GM12873 (cell line): ENCODE measurements at regions not wholly inside any gene's neighbourhood (a gene's known extent, or its start where the extent isn't known, plus 50 kb on each side); places are given as distances from the start of the nearest gene placed in this dataset.

Experiments used
- TF ChIP-seq, protein P1 (sequence below): IDR thresholded peaks from 2 replicates; pipeline ENCODE4 v1.5.1; 2012; ENCODE audit warnings: low read depth, mild to moderate bottlenecking, moderate library complexity, low read length, control low read depth; ENCODE audit not compliant: insufficient read depth; ENCODE audit errors: missing control alignments

DNA sequence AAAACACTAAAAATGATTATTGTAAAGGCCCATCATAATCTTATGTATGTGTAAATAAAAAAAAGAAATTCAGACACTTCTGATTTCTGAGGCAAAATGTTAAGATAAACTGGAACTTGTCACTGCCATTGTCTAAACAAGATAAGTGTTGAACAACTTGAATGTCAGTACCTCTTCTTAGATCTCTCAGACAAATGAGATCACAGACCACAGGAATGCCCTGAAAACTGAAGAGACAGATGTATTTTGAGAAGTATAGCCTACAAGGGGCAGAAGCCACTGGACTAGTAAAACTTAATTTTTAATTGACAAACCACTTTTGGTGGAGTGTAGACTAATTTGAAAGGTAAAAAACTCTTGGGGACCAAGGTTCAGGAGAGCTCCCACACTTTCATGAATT is 375.5 kb upstream of the SLITRK5 start:
- TF ChIP-seq, protein P1, sequence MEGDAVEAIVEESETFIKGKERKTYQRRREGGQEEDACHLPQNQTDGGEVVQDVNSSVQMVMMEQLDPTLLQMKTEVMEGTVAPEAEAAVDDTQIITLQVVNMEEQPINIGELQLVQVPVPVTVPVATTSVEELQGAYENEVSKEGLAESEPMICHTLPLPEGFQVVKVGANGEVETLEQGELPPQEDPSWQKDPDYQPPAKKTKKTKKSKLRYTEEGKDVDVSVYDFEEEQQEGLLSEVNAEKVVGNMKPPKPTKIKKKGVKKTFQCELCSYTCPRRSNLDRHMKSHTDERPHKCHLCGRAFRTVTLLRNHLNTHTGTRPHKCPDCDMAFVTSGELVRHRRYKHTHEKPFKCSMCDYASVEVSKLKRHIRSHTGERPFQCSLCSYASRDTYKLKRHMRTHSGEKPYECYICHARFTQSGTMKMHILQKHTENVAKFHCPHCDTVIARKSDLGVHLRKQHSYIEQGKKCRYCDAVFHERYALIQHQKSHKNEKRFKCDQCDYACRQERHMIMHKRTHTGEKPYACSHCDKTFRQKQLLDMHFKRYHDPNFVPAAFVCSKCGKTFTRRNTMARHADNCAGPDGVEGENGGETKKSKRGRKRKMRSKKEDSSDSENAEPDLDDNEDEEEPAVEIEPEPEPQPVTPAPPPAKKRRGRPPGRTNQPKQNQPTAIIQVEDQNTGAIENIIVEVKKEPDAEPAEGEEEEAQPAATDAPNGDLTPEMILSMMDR = no peak

DNA sequence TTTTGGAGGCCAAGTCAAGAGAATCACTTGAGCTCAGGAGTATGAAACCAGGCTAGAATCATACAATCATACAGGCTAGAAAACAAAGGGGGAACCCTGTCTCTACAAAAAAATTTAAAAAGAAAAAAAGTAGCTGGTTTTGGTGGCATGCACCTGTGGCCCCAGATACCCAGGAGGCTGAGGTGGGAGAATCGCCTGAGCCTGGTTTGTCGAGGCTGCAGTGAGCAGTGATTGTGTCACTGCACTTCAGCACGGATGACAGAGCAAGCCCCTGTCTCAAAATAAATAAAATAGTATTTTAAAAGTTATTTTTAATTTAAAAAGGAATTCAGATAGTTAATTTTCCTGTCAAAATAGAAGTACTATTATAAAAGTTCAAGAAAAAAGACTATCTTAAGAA is 369.1 kb upstream of the SLITRK5 start:
- TF ChIP-seq, protein P1 = no peak

DNA sequence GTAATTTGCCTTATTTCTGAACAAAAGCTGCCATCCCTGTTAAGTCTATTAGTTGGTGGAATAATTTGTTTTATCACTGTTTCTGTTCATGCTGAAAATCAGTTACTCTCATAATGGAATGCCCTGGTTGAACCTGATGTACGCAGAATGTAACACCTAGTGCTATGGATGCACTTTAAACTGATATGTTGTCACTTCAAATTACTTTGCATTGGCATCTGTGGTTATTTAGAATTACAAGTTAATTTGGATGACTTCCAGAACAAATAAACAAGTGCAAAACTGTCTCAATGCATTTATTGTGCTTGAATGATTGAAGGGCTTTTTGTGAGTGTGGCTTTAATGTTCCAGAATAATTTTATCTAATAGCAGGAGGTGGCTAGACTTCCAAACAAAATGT is 368.2 kb upstream of the SLITRK5 start:
- TF ChIP-seq, protein P1 = no peak

DNA sequence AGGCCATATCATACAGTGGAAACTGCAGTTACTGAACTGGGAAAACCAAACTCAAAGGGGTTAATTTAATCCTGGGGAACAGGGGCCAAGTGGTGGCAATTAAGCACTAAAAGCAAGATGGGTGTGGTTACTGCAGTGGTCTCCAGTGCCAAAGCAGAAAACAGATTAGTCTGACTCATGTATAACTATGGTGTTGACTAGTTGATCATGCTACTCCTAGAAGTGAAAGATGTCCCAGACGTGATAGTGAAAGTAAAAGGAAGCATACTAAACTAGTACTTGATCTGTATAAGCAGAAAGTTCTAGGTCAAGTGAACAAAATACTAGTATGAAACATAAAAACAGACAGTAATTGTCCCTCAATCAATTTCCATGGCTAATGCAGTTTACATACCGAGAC is 360.0 kb upstream of the SLITRK5 start:
- TF ChIP-seq, protein P1 = no peak

DNA sequence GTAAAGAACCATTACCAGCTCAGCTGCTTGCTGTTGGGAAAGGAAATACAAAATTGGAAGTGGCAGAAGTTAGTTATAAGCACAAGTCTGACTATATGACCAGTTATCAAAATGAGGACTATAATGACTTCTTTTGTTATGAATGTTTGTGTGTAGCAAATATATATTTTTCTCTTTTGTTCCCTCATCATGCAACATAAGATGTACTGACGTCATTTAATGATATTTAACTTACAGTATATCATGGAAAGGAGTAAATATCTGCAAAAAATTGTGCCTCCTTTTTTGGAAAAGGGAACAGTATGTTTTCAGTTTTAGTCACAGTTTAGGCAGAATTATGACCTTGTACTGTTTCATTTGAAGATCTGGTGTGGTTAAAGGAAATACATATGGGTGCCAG is 356.3 kb upstream of the SLITRK5 start:
- TF ChIP-seq, protein P1 = no peak

DNA sequence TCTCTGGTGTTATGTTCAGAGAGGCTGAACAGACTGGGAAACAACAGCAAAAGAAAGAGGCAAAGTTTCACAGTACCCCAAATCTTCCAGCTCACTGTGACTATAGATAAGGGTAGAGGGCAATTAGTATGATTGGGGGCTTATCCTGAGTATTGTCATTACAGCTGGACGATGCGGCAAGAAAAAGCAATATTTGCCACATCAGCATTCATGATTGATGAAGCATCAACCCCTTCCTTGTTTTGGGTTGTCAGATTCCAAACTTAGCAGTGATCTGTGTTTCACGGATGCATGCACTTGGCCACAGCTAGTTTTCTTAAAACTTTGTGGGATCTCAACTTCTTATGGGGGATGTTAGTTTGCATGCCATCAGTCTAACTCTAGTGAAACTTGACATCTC is 348.8 kb upstream of the SLITRK5 start:
- TF ChIP-seq, protein P1 = no peak

DNA sequence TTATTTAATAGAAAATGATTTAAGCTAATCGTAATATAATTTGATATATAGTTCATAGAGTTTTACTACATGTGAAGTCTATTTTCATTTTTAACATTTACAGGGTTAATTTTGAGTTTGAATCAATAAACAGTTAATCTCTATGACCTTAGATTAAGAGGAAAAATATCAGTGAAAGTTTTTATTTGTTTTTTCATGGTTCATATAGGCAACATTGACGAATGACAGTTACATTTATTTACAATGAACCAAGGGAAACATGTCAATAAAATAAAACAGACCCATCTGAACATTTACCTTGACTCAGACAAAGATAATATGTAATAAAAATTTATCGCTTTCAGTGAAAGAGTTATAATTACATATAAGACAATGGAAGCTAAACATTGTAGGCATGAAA is 346.6 kb upstream of the SLITRK5 start:
- TF ChIP-seq, protein P1 = no peak
